ENCODE measurements at regions not wholly inside any gene's neighbourhood (a gene's known extent, or its start where the extent isn't known, plus 50 kb on each side); places are given as distances from the start of the nearest gene placed in this dataset.

- TF ChIP-seq CTCF (IDR thresholded peaks at IDR 0.05 in 8 of 11, conservative IDR thresholded peaks at IDR 0.05 in 3 of 11): no peak
- no peak for TF ChIP-seq POLR2A (IDR thresholded peaks at IDR 0.05)
Measured at GRCh38 chr1:58909914-58910681, 126.3 kb upstream of the JUN start.

Data from spleen (tissue), 7 donors.